Ectodermal cell (in vitro differentiated cells): ENCODE measurements at regions not wholly inside any gene's neighbourhood (a gene's known extent, or its start where the extent isn't known, plus 50 kb on each side); places are given as distances from the start of the nearest gene placed in this dataset.
"Not testable (repeated sequence)": the region's sequence is repeated elsewhere in the genome, so short reads cannot be mapped to it uniquely, and the experiment has no call there.

Experiments used
- H3K27ac ChIP-seq: 2 replicates; pipeline ENCODE4 v1.7.0; 2013; ENCODE audit warnings: mild to moderate bottlenecking, low read depth, low read length; ENCODE audit not compliant: insufficient read depth, poor library complexity, severe bottlenecking
- H3K27me3 ChIP-seq: 2 replicates; pipeline ENCODE4 v1.7.0; 2013; ENCODE audit warnings: mild to moderate bottlenecking, low read length; ENCODE audit not compliant: insufficient read depth, control insufficient read depth, poor library complexity, severe bottlenecking
- H3K36me3 ChIP-seq: one replicate; pipeline ENCODE4 v1.7.0; 2013; ENCODE audit warnings: low read length; ENCODE audit not compliant: control insufficient read depth, insufficient read depth
- H3K4me1 ChIP-seq: one replicate; pipeline ENCODE4 v1.7.0; 2013; ENCODE audit warnings: low read length; ENCODE audit not compliant: control insufficient read depth, insufficient read depth
- H3K4me3 ChIP-seq: 2 replicates; pipeline ENCODE4 v1.7.0; 2013; ENCODE audit warnings: low read depth, low read length, control low read depth; ENCODE audit not compliant: insufficient read depth
- H3K9me3 ChIP-seq: 2 replicates; pipeline ENCODE4 v1.7.0; 2013; ENCODE audit warnings: mild to moderate bottlenecking, low read length, moderate library complexity; ENCODE audit not compliant: control insufficient read depth
- WGBS, 2 experiments: methylation state at CpG; one replicate each; pipeline ENCODE4 v1.1.7; 2013; ENCODE audit warnings: missing lambda C conversion rate in 2 of 2; 5-methylcytosine and 5-hydroxymethylcytosine counted together

- H3K27ac ChIP-seq, H3K36me3 ChIP-seq, H3K9me3 ChIP-seq, H3K4me1 ChIP-seq, H3K27me3 ChIP-seq, H3K4me3 ChIP-seq: not testable (repeated sequence)
- 98 to 100% methylated on average over 2 of the region's 3 CpGs for WGBS, 2 experiments
Measured at GRCh38 chr17:18546514-18547398, 70.2 kb downstream of the LGALS9C start.

- not testable (repeated sequence) for H3K4me1 ChIP-seq, H3K4me3 ChIP-seq, H3K9me3 ChIP-seq, H3K27ac ChIP-seq, H3K27me3 ChIP-seq, H3K36me3 ChIP-seq
- WGBS, 2 experiments = 95 to 97% methylated on average over 3 to 4 of the region's 4 CpGs
Measured at GRCh38 chr17:18557086-18557485, 80.5 kb downstream of the LGALS9C start.

- WGBS, 2 experiments = 86 to 95% methylated on average over 7 to 9 of the region's 16 CpGs
- not testable (repeated sequence) for H3K4me1 ChIP-seq, H3K36me3 ChIP-seq, H3K9me3 ChIP-seq, H3K27me3 ChIP-seq, H3K4me3 ChIP-seq, H3K27ac ChIP-seq
Measured at GRCh38 chr17:18563381-18564098, 80.7 kb downstream of the TBC1D28 start.

GRCh38 chr17:18564099-18564448, 80.1 kb downstream of the TBC1D28 start:
- H3K27ac ChIP-seq, H3K4me3 ChIP-seq, H3K36me3 ChIP-seq, H3K27me3 ChIP-seq, H3K4me1 ChIP-seq, H3K9me3 ChIP-seq: not testable (repeated sequence)
- 7 to 9% methylated on average over 3 of the region's 3 CpGs for WGBS, 2 experiments

DNA sequence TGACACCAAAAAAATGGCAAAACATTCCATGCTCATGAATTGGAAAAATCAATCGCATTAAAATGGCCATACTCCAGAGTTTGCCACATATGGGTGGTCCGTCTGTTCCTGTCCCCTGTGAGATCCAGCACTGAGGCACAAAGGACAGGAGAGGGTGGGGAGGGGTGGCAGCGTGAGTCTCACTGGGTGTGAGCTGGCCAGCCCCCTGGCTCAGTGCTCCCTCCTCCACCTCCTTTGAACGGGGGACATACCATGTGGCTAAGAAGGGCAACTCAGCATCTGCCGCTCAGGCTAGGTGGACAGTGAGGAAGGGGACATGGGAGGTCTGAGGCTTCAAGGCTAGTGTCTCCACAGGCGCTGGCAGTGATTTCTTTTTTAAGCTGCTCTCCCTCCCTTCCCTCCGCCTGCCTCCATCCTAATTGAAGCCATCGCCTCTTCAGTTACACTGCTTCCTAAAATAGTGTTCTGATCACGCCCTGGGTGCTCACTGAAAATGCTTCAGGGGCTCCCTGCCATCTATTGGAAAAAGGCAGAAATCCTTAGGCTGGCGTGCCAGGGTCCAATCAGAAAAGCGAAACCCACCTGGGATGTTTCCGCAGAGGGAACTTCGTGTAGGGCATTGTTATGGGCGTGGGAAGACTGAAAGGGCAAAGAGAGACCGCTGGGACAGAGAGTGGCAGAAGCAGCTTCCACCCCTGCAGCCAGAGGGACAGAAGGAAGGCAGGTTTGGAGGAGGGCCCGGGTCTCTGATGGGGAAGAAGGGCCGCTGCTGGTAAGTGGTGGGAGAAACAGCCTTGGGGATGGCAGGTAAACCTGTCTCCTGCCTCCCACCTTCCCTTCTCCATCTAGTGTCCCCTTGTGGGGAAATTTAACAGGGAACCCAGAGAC, 75.8 kb downstream of the TBC1D28 start:
- H3K27ac ChIP-seq = peak overlapping the region; percentile 60
- H3K27me3 ChIP-seq, H3K4me3 ChIP-seq, H3K36me3 ChIP-seq, H3K9me3 ChIP-seq, H3K4me1 ChIP-seq: not testable (repeated sequence)
- WGBS, 2 experiments = 41 to 47% methylated on average over 11 of the region's 17 CpGs

DNA sequence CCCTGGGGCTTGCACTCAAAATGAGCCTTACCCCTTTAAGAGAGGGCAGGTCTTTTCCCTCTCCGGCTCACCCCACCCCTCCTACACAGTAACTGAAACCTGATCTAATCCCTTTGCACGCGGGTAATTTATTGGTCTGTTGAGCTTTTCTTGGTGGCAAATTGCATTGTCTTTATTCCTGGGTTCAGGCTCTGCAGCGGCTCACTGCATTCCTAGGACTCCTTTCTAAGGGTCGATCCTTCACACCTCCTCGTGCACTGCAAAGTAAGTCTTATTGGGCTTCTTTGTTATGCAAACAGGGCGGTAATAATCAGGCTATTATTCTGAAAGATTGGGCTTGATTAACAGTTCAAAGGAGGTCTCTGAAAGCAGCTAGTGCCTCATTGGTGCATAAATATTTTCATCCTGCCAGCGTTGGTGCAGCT, 74.7 kb downstream of the TBC1D28 start:
- WGBS, 2 experiments = 0 to 3% methylated on average over 3 to 6 of the region's 8 CpGs
- H3K4me3 ChIP-seq = peak overlapping the region; percentile 18

DNA sequence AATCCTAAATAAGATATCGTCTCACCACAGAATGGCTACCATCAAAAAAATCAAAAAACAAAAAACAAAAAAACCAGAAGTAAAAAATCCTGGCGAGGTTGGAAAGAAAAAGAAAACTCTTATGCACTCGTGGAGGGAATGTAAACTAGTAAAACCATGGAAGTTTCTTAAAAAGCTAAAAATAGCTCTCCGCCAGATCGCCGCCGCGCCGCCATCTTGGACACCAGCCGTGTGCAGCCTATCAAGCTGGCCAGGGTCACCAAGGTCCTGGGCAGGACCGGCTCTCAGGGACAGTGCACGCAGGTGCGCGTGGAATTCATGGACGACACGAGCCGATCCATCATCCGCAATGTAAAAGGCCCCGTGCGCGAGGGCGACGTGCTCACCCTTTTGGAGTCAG, 71.7 kb downstream of the TBC1D28 start:
- not testable (repeated sequence) for H3K9me3 ChIP-seq, H3K4me3 ChIP-seq, H3K4me1 ChIP-seq, H3K36me3 ChIP-seq, H3K27ac ChIP-seq, H3K27me3 ChIP-seq
- 97% methylated on average over 13 to 15 of the region's 23 CpGs for WGBS, 2 experiments

More for the DNA sequence above, 74.7 kb downstream of the TBC1D28 start:
- H3K27ac ChIP-seq = peak overlapping the region; percentile 87
- H3K9me3 ChIP-seq, H3K4me1 ChIP-seq, H3K27me3 ChIP-seq, H3K36me3 ChIP-seq: not testable (repeated sequence)

DNA sequence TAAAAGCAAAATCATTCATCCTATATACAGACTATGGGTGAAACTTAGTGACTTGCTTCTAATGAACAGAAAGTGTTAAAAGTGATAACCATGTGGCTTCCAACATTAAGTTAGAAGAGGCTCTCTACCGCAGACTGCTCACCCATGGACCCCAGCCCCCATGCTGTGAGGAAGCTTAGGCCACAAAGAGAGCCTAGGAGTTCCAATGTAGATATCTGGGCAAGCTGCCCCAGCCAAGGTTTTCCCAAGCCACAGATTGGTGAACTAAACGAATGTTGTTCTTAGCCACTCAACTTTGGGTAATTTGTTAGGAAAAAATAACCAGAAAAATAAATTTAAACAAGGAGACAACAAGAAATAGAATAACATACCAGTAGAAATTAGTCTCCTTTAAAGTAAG, 70.1 kb downstream of the TBC1D28 start:
- H3K27ac ChIP-seq, H3K27me3 ChIP-seq, H3K36me3 ChIP-seq, H3K9me3 ChIP-seq, H3K4me1 ChIP-seq, H3K4me3 ChIP-seq: not testable (repeated sequence)
- WGBS, 2 experiments = 54 to 86% methylated on average over 1 of the region's 2 CpGs
